ENCODE measurements at regions not wholly inside any gene's neighbourhood (a gene's known extent, or its start where the extent isn't known, plus 50 kb on each side); places are given as distances from the start of the nearest gene placed in this dataset.
A peak's percentile ranks its signal among the peaks of the same experiment; 100 is the strongest.
"Not testable (repeated sequence)": the region's sequence is repeated elsewhere in the genome, so short reads cannot be mapped to it uniquely, and the experiment has no call there.

DNA sequence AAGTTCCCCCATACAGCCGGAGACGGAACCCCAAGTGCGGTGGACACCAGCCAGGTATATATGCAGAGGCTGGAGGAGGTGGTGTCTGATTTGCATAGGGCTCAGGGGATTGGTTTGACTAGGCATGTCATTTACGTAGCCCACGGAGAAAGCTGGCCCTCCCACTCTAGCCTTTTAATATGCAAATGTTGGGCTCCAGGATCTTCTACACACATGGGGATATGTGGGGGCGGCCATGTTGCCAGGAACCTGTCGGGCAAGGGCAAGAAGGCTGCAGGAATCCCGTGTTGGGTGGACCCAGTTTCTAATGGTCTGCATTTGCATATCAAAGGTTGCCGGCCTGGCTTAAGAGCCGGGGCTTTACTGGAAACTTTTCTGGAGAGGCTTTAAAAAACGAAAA is 57.4 kb downstream of the FTHL17 start:
- H3K9me3 ChIP-seq; H3K36me3 ChIP-seq; H3K27ac ChIP-seq; H3K4me3 ChIP-seq; H3K27me3 ChIP-seq; H3K4me1 ChIP-seq; DNase-seq; intact Hi-C loops (cut with DNase I; ENCODE audit: low total_unique reads): not testable (repeated sequence)
- WGBS, 5 donors, result 73 to 93% (median 90%) methylated on average over 5 to 11 of the region's 11 CpGs

DNA sequence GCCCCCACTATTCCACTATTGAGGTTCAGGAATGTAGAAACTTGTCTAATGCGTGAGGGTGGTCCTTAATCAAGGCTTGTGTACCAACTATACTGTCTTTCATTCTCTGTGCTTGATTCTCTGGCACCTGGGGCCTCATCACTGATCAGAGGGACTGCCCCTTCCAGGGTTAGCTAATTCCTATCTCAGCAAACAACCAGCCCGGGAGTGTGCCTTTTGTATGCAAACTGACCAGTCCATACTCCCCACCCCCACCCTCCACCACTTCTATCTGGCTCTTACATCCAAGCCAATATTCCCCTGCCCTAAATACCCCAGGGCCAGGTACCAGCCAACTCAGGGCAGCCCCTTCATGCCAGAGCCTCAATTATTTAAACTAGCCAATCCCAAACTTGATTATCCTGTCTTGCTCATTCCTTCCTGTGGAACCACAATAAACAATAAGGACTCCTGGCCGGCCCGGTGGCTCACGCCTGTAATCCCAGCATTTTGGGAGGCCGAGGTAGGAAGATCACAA is 59.3 kb downstream of the FTHL17 start:
- DNase-seq, result no peak
- WGBS, 5 donors, result 40 to 79% (median 59%) methylated on average over 6 of the region's 6 CpGs
- Histone ChIP-seq H3K4me1 (no peaks in the 10 kb centered on the region), H3K27me3 (no peaks in the 10 kb centered on the region), H3K27ac (no peak overlapping the region), H3K36me3 (no peaks in the 10 kb centered on the region), H3K4me3 (no peak overlapping the region), H3K9me3 (peaks cover 0 to 9% (median 3%) of the 10 kb centered on the region in 4 donors)
- TF ChIP-seq POLR2AphosphoS5 (IDR thresholded peaks at IDR 0.05), result no peak
- TF ChIP-seq, protein P1, sequence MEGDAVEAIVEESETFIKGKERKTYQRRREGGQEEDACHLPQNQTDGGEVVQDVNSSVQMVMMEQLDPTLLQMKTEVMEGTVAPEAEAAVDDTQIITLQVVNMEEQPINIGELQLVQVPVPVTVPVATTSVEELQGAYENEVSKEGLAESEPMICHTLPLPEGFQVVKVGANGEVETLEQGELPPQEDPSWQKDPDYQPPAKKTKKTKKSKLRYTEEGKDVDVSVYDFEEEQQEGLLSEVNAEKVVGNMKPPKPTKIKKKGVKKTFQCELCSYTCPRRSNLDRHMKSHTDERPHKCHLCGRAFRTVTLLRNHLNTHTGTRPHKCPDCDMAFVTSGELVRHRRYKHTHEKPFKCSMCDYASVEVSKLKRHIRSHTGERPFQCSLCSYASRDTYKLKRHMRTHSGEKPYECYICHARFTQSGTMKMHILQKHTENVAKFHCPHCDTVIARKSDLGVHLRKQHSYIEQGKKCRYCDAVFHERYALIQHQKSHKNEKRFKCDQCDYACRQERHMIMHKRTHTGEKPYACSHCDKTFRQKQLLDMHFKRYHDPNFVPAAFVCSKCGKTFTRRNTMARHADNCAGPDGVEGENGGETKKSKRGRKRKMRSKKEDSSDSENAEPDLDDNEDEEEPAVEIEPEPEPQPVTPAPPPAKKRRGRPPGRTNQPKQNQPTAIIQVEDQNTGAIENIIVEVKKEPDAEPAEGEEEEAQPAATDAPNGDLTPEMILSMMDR (IDR thresholded peaks at IDR 0.05), result no peak
- no peak for TF ChIP-seq POLR2A (IDR thresholded peaks at IDR 0.05)
- TF ChIP-seq EP300 (IDR thresholded peaks at IDR 0.05), result no peak
- intact Hi-C loops (cut with DNase I; ENCODE audit: low total_unique reads), result no loop called here

DNA sequence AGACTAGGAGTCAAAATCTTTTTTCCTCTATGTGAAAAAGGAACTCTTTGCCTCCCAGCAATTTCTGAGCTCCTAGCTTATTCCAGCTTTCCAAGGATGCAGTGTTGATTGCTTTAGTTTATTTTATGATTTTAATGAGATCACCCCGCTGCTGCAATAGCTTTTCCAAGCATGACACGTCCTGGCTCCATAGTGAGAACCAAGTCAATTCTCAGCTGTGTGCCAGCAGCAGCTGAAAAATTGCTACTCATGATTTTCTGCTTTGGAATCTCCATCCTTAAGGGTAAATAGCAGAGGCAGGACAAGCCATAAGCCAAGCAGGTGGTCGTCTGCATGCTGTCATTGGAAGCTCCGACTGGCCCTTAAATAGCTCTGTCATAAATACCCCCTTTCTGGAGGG is 64.5 kb downstream of the FTHL17 start:
- Histone ChIP-seq H3K4me1 (no peaks in the 10 kb centered on the region), H3K27ac (no peak overlapping the region), H3K4me3 (no peak overlapping the region), H3K9me3 (no peaks in the 10 kb centered on the region), H3K36me3 (no peaks in the 10 kb centered on the region), H3K27me3 (no peaks in the 10 kb centered on the region)
- peak in 1 of 2 donors; percentile 20 for DNase-seq
- TF ChIP-seq POLR2AphosphoS5 (IDR thresholded peaks at IDR 0.05) (no peak), POLR2A (IDR thresholded peaks at IDR 0.05) (no peak), EP300 (IDR thresholded peaks at IDR 0.05) (no peak)
- TF ChIP-seq, protein P1 (IDR thresholded peaks at IDR 0.05), result no peak
- intact Hi-C loops (cut with DNase I; ENCODE audit: low total_unique reads), result no loop called here
- WGBS, 5 donors, result 36 to 66% (median 56%) methylated on average over 4 of the region's 4 CpGs

DNA sequence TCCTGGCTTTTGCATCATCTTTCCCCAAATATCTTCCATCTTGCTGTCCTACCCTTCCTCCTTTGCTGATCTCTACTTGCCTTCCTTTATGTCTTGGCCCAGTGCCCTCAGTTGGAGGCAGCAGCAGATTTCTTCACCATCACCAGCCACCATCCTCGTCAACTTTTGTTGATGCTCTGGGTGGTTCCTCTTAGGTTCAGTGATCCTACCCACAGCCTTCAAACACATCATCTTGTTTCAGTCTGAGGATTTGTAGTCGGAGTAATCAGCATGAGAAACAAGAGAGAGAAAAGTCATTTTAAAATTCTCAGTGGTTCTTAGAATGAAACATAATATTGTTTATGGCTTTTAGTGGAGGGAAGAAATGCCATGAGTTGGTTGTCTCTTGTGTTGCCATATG is 65.8 kb downstream of the FTHL17 start:
- Histone ChIP-seq H3K9me3 (no peaks in the 10 kb centered on the region), H3K27me3 (no peaks in the 10 kb centered on the region), H3K4me3 (no peak overlapping the region), H3K27ac (no peak overlapping the region), H3K4me1 (no peaks in the 10 kb centered on the region), H3K36me3 (no peaks in the 10 kb centered on the region)
- intact Hi-C loops (cut with DNase I; ENCODE audit: low total_unique reads), result no loop called here
- no peak for DNase-seq
- 74 to 86% (median 83%) methylated on average over 2 of the region's 2 CpGs for WGBS, 5 donors
- TF ChIP-seq, protein P1 (IDR thresholded peaks at IDR 0.05), result no peak
- TF ChIP-seq POLR2A (IDR thresholded peaks at IDR 0.05), result no peak
- TF ChIP-seq EP300 (IDR thresholded peaks at IDR 0.05), result no peak
- no peak for TF ChIP-seq POLR2AphosphoS5 (IDR thresholded peaks at IDR 0.05)

DNA sequence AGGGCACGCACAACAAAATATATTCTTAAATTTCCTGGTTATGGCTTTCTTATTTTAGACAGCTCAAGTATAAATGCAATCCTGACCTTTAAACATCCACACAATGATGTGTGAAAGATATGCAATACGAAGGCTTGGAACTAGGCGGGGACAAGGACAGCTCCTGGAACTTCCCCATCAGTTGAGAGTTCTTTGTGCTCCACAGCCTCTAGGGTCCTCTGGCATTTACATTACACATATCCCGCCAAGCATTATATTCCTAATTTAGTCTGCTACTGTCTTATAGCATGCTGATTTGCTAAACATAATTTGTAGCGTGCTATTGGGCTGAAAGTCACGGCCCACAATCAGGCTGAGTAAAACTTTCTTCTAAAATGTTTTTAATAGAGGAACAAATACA is 74.4 kb downstream of the FTHL17 start:
- H3K4me3 ChIP-seq, result no peak overlapping the region
- TF ChIP-seq, protein P1 (IDR thresholded peaks at IDR 0.05), result no peak
- no peak for TF ChIP-seq POLR2AphosphoS5 (IDR thresholded peaks at IDR 0.05)
- no peak for TF ChIP-seq EP300 (IDR thresholded peaks at IDR 0.05)
- no peak for TF ChIP-seq POLR2A (IDR thresholded peaks at IDR 0.05)
- no peaks in the 10 kb centered on the region for H3K4me1 ChIP-seq
- no peaks in the 10 kb centered on the region for H3K27me3 ChIP-seq
- H3K36me3 ChIP-seq, result no peaks in the 10 kb centered on the region
- H3K9me3 ChIP-seq, result no peaks in the 10 kb centered on the region
- DNase-seq, result no peak
- 52 to 61% (median 58%) methylated on average over 5 to 6 of the region's 6 CpGs for WGBS, 5 donors
- intact Hi-C loops (cut with DNase I; ENCODE audit: low total_unique reads), result no loop called here
- H3K27ac ChIP-seq, result no peak overlapping the region
